ENCODE measurements at regions not wholly inside any gene's neighbourhood (a gene's known extent, or its start where the extent isn't known, plus 50 kb on each side); places are given as distances from the start of the nearest gene placed in this dataset.

GRCh38 chr2:65495251-65495877 lies 63.0 kb upstream of the SPRED2 start:
- H3K9me3 ChIP-seq (ENCODE audit: low read depth, low read length, poor library complexity, severe bottlenecking) = no peaks in the 10 kb centered on the region
- BruUV-seq (replicated peaks) = no TSS peak
- H3K27ac ChIP-seq (ENCODE audit: low read depth, low read length, poor library complexity, severe bottlenecking) = no peak overlapping the region
- H3K27me3 ChIP-seq (replicated peaks; ENCODE audit: insufficient read depth, low read depth, low read length, poor library complexity) = no peaks in the 10 kb centered on the region
- H3K36me3 ChIP-seq (ENCODE audit: insufficient read depth, low read length, poor library complexity, severe bottlenecking) = no peaks in the 10 kb centered on the region
- no peaks in the 10 kb centered on the region for H3K4me1 ChIP-seq (ENCODE audit: insufficient read depth, low read length, poor library complexity, severe bottlenecking)
- CTCF ChIA-PET = no interaction called here
- POLR2A ChIA-PET (ENCODE audit: low non-redundant PET) = no interaction called here
- H3K4me3 ChIP-seq (ENCODE audit: low read depth, low read length, poor library complexity, severe bottlenecking) = no peak overlapping the region
- TF ChIP-seq EZH2 (IDR thresholded peaks at IDR 0.05; ENCODE audit: borderline replicate concordance, low read depth, low read length, poor library complexity, severe bottlenecking) = no peak
- TF ChIP-seq, protein P1, sequence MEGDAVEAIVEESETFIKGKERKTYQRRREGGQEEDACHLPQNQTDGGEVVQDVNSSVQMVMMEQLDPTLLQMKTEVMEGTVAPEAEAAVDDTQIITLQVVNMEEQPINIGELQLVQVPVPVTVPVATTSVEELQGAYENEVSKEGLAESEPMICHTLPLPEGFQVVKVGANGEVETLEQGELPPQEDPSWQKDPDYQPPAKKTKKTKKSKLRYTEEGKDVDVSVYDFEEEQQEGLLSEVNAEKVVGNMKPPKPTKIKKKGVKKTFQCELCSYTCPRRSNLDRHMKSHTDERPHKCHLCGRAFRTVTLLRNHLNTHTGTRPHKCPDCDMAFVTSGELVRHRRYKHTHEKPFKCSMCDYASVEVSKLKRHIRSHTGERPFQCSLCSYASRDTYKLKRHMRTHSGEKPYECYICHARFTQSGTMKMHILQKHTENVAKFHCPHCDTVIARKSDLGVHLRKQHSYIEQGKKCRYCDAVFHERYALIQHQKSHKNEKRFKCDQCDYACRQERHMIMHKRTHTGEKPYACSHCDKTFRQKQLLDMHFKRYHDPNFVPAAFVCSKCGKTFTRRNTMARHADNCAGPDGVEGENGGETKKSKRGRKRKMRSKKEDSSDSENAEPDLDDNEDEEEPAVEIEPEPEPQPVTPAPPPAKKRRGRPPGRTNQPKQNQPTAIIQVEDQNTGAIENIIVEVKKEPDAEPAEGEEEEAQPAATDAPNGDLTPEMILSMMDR (conservative IDR thresholded peaks at IDR 0.05; ENCODE audit: low read depth, low read length) = no peak
- intact Hi-C loops (cut with micrococcal nuclease; ENCODE audit: unreplicated experiment) = no loop called here
- DNase-seq (ENCODE audit: low spot score) = no peak

GRCh38 chr2:65494078-65494477 lies 61.7 kb upstream of the SPRED2 start:
- Histone ChIP-seq H3K36me3 (ENCODE audit: insufficient read depth, low read length, poor library complexity, severe bottlenecking) (no peaks in the 10 kb centered on the region), H3K9me3 (ENCODE audit: low read depth, low read length, poor library complexity, severe bottlenecking) (no peaks in the 10 kb centered on the region), H3K4me3 (ENCODE audit: low read depth, low read length, poor library complexity, severe bottlenecking) (no peak overlapping the region), H3K4me1 (ENCODE audit: insufficient read depth, low read length, poor library complexity, severe bottlenecking) (no peaks in the 10 kb centered on the region), H3K27me3 (replicated peaks; ENCODE audit: insufficient read depth, low read depth, low read length, poor library complexity) (no peaks in the 10 kb centered on the region), H3K27ac (ENCODE audit: low read depth, low read length, poor library complexity, severe bottlenecking) (no peak overlapping the region)
- POLR2A ChIA-PET (ENCODE audit: low non-redundant PET) = no interaction called here
- BruUV-seq (replicated peaks) = no TSS peak
- TF ChIP-seq EZH2 (IDR thresholded peaks at IDR 0.05; ENCODE audit: borderline replicate concordance, low read depth, low read length, poor library complexity, severe bottlenecking) = no peak
- TF ChIP-seq, protein P1 (conservative IDR thresholded peaks at IDR 0.05; ENCODE audit: low read depth, low read length) = no peak
- no peak for DNase-seq (ENCODE audit: low spot score)
- CTCF ChIA-PET = no interaction called here
- intact Hi-C loops (cut with micrococcal nuclease; ENCODE audit: unreplicated experiment) = no loop called here

GRCh38 chr2:65491381-65491905 lies 59.0 kb upstream of the SPRED2 start:
- H3K27ac ChIP-seq (ENCODE audit: low read depth, low read length, poor library complexity, severe bottlenecking) = no peak overlapping the region
- H3K36me3 ChIP-seq (ENCODE audit: insufficient read depth, low read length, poor library complexity, severe bottlenecking) = no peaks in the 10 kb centered on the region
- no peaks in the 10 kb centered on the region for H3K4me1 ChIP-seq (ENCODE audit: insufficient read depth, low read length, poor library complexity, severe bottlenecking)
- intact Hi-C loops (cut with micrococcal nuclease; ENCODE audit: unreplicated experiment) = no loop called here
- DNase-seq (ENCODE audit: low spot score) = no peak
- no peak overlapping the region for H3K4me3 ChIP-seq (ENCODE audit: low read depth, low read length, poor library complexity, severe bottlenecking)
- no peaks in the 10 kb centered on the region for H3K27me3 ChIP-seq (replicated peaks; ENCODE audit: insufficient read depth, low read depth, low read length, poor library complexity)
- CTCF ChIA-PET = no interaction called here
- BruUV-seq (replicated peaks) = no TSS peak
- no peaks in the 10 kb centered on the region for H3K9me3 ChIP-seq (ENCODE audit: low read depth, low read length, poor library complexity, severe bottlenecking)
- no peak for TF ChIP-seq EZH2 (IDR thresholded peaks at IDR 0.05; ENCODE audit: borderline replicate concordance, low read depth, low read length, poor library complexity, severe bottlenecking)
- TF ChIP-seq, protein P1 (conservative IDR thresholded peaks at IDR 0.05; ENCODE audit: low read depth, low read length) = no peak
- POLR2A ChIA-PET (ENCODE audit: low non-redundant PET) = no interaction called here
